Kidney (tissue), 13 donors: ENCODE measurements at regions not wholly inside any gene's neighbourhood (a gene's known extent, or its start where the extent isn't known, plus 50 kb on each side); places are given as distances from the start of the nearest gene placed in this dataset.

Source experiments
- DNase-seq, 5 donors: peaks; one replicate each; pipeline ENCODE4 v3.0.0-alpha.2; 2013 to 2020
- FAIRE-seq: peaks from 2 replicates; lab custom pipeline; 2012; peaks lifted over from hg19 to GRCh38; lab: Jason Lieb, UNC
- H3K27ac ChIP-seq, 2 donors: one replicate each; pipeline ENCODE4 v1.7.0; 2013; ENCODE audit warnings: low read depth in 2 of 2, low read length in 2 of 2, inconsistent platforms in 1 of 2
- H3K27me3 ChIP-seq: one replicate; pipeline ENCODE4 v1.7.1; 2013; ENCODE audit warnings: low read length, inconsistent platforms; ENCODE audit not compliant: control insufficient read depth, insufficient read depth
- H3K36me3 ChIP-seq, 3 donors: one replicate each; pipeline versions ENCODE4 v1.7.0 to v1.7.1; 2013; ENCODE audit warnings: low read length in 3 of 3, control low read depth in 1 of 3, inconsistent platforms in 1 of 3; ENCODE audit not compliant: insufficient read depth in 3 of 3, control insufficient read depth in 2 of 3
- H3K4me1 ChIP-seq, 3 donors: one replicate each; pipeline versions ENCODE4 v1.7.0 to v1.7.1; 2013; ENCODE audit warnings: low read length in 3 of 3, inconsistent platforms in 1 of 3, low read depth in 1 of 3; ENCODE audit not compliant: control insufficient read depth in 2 of 3, insufficient read depth in 2 of 3
- H3K4me3 ChIP-seq, 3 donors: one replicate each; pipeline versions ENCODE4 v1.7.0 to v1.8.1; 2013; ENCODE audit warnings: low read length in 3 of 3, control low read depth in 1 of 3, inconsistent platforms in 1 of 3
- H3K9ac ChIP-seq, 3 donors: one replicate each; pipeline versions ENCODE4 v1.7.0 to v1.7.1; 2013; ENCODE audit warnings: low read length in 3 of 3, control low read depth in 1 of 3, inconsistent platforms in 1 of 3
- H3K9me3 ChIP-seq, 3 donors: one replicate each; pipeline versions ENCODE4 v1.7.0 to v1.7.1; 2013; ENCODE audit warnings: low read length in 3 of 3, control low read depth in 1 of 3, inconsistent platforms in 1 of 3; ENCODE audit not compliant: control insufficient read depth in 2 of 3, insufficient read depth in 1 of 3
- intact Hi-C: fragments of 100-400 bp; cut with DNase I; formaldehyde crosslinking; loops from one replicate; pipeline ENCODE4 v1.11.1; 2022
- TF ChIP-seq, protein P1 (sequence below): IDR thresholded peaks from 3 replicates; pipeline ENCODE4 v1.5.1; 2012; ENCODE audit warnings: mild to moderate bottlenecking, moderate library complexity, borderline replicate concordance; ENCODE audit not compliant: insufficient read depth; ENCODE audit errors: extremely low read depth
- donor health status: control.
- donor health status: control.
- donor health status: control.
- donor health status: control.
- donor health status: control.
- donor health status: DM: yes; HTN: yes; CAD: no.
- donor health status: Normal renal cell carcinoma (clear cell type).

DNA sequence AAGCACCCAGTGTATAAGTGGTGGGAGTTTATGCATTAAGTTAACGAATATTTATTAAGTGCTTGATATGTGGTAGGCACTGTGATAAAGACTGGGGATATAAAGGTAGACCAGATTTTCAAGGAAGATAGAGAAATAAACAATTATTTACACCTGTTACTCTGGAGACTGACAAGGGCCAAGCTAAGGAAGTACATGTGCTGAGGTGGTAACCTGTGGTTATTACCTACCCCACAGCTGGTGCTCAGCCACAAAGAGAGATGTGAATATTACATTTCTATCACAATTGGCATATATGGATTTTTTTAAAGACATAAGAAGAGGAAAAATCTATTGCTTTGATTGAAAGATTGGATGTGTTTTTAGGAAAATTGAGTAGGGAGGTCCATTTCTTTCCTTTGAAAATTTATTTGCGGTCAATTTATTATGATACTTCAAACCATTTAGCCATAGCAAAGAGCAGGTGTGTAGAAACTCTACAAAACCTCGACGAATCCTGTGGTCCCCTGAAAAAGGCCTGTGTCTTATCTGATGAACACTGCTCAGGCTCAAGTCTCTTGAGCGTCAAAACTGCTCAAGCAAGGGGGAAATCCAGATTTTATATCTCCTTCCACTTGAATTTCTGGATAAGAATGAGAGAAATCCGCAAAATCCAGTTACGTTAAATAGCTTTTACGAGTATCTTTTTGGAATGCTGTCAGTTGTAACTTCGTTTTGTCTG is 217.7 kb upstream of the HAND2 start:
- no peak for FAIRE-seq
- no peak overlapping the region for H3K4me3 ChIP-seq

DNA sequence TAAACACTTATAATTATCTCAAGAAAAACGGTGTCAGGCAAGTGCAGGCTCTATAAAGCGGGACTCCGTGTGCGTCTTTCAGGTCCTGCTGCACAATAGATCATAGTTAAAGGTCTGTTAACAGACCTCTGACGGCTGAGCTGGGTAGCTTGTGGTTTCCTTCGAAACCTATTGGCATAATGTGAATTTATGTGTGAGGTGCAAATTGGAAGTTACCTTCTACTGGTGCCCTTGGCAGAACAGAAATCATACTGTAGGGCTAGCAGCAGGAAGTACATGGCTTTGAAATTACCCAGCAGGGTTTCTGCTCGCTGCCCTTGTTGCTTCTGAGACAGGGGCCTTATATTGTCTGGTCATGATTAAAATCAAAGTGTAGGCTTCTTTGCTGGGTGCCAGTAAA is 216.4 kb upstream of the HAND2 start:
- Histone ChIP-seq H3K4me1 (no peaks in the 10 kb centered on the region), H3K9ac (no peak overlapping the region), H3K9me3 (no peaks in the 10 kb centered on the region), H3K4me3 (no peak overlapping the region), H3K36me3 (no peaks in the 10 kb centered on the region), H3K27ac (no peak overlapping the region), H3K27me3 (no peaks in the 10 kb centered on the region)
- FAIRE-seq, result no peak
- TF ChIP-seq, protein P1, sequence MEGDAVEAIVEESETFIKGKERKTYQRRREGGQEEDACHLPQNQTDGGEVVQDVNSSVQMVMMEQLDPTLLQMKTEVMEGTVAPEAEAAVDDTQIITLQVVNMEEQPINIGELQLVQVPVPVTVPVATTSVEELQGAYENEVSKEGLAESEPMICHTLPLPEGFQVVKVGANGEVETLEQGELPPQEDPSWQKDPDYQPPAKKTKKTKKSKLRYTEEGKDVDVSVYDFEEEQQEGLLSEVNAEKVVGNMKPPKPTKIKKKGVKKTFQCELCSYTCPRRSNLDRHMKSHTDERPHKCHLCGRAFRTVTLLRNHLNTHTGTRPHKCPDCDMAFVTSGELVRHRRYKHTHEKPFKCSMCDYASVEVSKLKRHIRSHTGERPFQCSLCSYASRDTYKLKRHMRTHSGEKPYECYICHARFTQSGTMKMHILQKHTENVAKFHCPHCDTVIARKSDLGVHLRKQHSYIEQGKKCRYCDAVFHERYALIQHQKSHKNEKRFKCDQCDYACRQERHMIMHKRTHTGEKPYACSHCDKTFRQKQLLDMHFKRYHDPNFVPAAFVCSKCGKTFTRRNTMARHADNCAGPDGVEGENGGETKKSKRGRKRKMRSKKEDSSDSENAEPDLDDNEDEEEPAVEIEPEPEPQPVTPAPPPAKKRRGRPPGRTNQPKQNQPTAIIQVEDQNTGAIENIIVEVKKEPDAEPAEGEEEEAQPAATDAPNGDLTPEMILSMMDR, result no peak
- intact Hi-C loops, result no loop called here
- DNase-seq, result no peak

More for the DNA sequence above, 217.7 kb upstream of the HAND2 start:
- intact Hi-C loops, result no loop called here
- H3K4me1 ChIP-seq, result no peaks in the 10 kb centered on the region
- no peaks in the 10 kb centered on the region for H3K9me3 ChIP-seq
- TF ChIP-seq, protein P1, result no peak
- no peaks in the 10 kb centered on the region for H3K27me3 ChIP-seq
- DNase-seq, result no peak
- no peak overlapping the region for H3K27ac ChIP-seq
- no peaks in the 10 kb centered on the region for H3K36me3 ChIP-seq
- H3K9ac ChIP-seq, result no peak overlapping the region

DNA sequence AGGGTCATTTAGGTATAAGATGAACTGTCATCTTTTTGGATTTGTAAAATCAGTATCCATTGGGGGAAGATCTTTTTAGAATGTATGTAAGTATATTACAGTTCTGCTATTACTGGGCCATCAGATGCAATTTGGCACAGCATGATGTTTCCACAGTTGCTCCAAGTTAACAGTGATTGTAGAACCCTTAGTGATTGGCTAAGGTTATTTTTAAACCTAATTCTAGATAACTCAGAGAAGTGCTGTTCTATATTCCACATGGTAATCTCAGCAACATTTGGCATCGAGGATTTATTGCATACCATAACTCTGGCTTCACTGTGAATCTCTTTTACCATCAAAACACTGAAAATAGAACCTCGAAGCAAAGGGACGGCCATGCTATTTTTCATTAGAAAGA is 215.7 kb upstream of the HAND2 start:
- Histone ChIP-seq H3K36me3 (no peaks in the 10 kb centered on the region), H3K4me1 (no peaks in the 10 kb centered on the region), H3K27ac (no peak overlapping the region), H3K9ac (no peak overlapping the region), H3K4me3 (no peak overlapping the region), H3K9me3 (no peaks in the 10 kb centered on the region), H3K27me3 (no peaks in the 10 kb centered on the region)
- TF ChIP-seq, protein P1, result no peak
- FAIRE-seq, result no peak
- DNase-seq, result no peak
- intact Hi-C loops, result no loop called here

DNA sequence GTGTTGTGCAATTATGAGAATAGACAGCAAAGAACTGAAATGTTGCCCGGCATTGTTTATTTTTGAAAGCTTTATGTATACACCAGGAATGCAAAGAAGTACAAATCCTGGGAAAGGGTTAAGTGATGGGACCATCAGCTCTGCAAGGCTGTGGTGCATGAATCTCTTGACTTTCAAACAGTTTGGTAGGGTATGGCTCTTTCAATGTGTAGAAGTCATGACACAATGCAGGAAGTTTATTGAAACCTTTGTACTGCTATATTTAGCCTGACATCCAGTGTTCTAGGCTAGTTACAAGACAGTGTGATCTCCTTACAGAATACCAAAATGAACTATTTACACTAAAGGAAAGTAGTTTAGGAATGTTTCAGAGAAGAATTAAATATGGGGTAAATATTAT is 206.8 kb upstream of the HAND2 start:
- no peak for FAIRE-seq
- Histone ChIP-seq H3K4me3 (no peak overlapping the region), H3K36me3 (no peaks in the 10 kb centered on the region), H3K9ac (no peak overlapping the region), H3K27ac (no peak overlapping the region), H3K9me3 (no peaks in the 10 kb centered on the region), H3K4me1 (no peaks in the 10 kb centered on the region), H3K27me3 (no peaks in the 10 kb centered on the region)
- intact Hi-C loops, result no loop called here
- DNase-seq, result no peak
- TF ChIP-seq, protein P1, result no peak
